Esophagus muscularis mucosa (tissue), 4 donors: ENCODE measurements at regions not wholly inside any gene's neighbourhood (a gene's known extent, or its start where the extent isn't known, plus 50 kb on each side); places are given as distances from the start of the nearest gene placed in this dataset.

Source experiments
- EP300 ChIP-seq: sonication (generic); formaldehyde crosslinking; IDR thresholded peaks from one replicate; pipeline ENCODE4 v1.6.1; 2017; ENCODE audit warnings: antibody characterized with exemption
- POLR2AphosphoS5 ChIP-seq, 2 donors: sonication (generic); formaldehyde crosslinking; IDR thresholded peaks; one replicate each; pipeline ENCODE4 v1.6.1; 2017; ENCODE audit warnings: antibody characterized with exemption in 2 of 2
- TF ChIP-seq, protein P1 (sequence below), 3 experiments: fragments of 200-600 bp in 2 of 3; fragments of 450-650 bp in 1 of 3; sonication (generic) in 2 of 3; IDR thresholded peaks; one replicate each; pipeline ENCODE4 v1.5.1; 2017 to 2019; ENCODE audit warnings: antibody characterized with exemption in 3 of 3, mild to moderate bottlenecking in 2 of 3, moderate library complexity in 1 of 3

GRCh38 chrX:82232679-82233078, 1030.8 kb downstream of the SH3BGRL start:
- TF ChIP-seq, protein P1, sequence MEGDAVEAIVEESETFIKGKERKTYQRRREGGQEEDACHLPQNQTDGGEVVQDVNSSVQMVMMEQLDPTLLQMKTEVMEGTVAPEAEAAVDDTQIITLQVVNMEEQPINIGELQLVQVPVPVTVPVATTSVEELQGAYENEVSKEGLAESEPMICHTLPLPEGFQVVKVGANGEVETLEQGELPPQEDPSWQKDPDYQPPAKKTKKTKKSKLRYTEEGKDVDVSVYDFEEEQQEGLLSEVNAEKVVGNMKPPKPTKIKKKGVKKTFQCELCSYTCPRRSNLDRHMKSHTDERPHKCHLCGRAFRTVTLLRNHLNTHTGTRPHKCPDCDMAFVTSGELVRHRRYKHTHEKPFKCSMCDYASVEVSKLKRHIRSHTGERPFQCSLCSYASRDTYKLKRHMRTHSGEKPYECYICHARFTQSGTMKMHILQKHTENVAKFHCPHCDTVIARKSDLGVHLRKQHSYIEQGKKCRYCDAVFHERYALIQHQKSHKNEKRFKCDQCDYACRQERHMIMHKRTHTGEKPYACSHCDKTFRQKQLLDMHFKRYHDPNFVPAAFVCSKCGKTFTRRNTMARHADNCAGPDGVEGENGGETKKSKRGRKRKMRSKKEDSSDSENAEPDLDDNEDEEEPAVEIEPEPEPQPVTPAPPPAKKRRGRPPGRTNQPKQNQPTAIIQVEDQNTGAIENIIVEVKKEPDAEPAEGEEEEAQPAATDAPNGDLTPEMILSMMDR (IDR thresholded peaks at IDR 0.05), result no peak
- TF ChIP-seq POLR2AphosphoS5 (IDR thresholded peaks at IDR 0.05) (no peak), EP300 (no peak)
